NCI-H2107 treated with DMSO at 0.1 percent for 48 hours (cell line): ENCODE measurements at regions not wholly inside any gene's neighbourhood (a gene's known extent, or its start where the extent isn't known, plus 50 kb on each side); places are given as distances from the start of the nearest gene placed in this dataset.

Experiments used
- DNase-seq: peaks from one replicate; lab custom pipeline; 2025; ENCODE audit not compliant: unreplicated experiment; lab: John Stamatoyannopoulos, UW

GRCh38 chr2:5986801-5987787 is 294.9 kb downstream of the SOX11 start:
- DNase-seq = no peak

- DNase-seq = no peak
Measured at GRCh38 chr2:5988120-5988519, 295.9 kb downstream of the SOX11 start.

- no peak for DNase-seq
Measured at GRCh38 chr2:5990086-5990485, 297.9 kb downstream of the SOX11 start.

- no peak for DNase-seq
Measured at GRCh38 chr2:5991305-5991968, 299.3 kb downstream of the SOX11 start.

- DNase-seq = no peak
Measured at GRCh38 chr2:5995832-5996231, 303.6 kb downstream of the SOX11 start.

- DNase-seq = no peak
Measured at GRCh38 chr2:6008186-6008585, 316.0 kb downstream of the SOX11 start.

- no peak for DNase-seq
Measured at GRCh38 chr2:6008726-6009125, 316.5 kb downstream of the SOX11 start.

GRCh38 chr2:6010163-6010562 is 318.0 kb downstream of the SOX11 start:
- no peak for DNase-seq

GRCh38 chr2:6011921-6012320 is 319.7 kb downstream of the SOX11 start:
- no peak for DNase-seq

- no peak for DNase-seq
Measured at GRCh38 chr2:6017736-6018286, 325.6 kb downstream of the SOX11 start.

- no peak for DNase-seq
Measured at GRCh38 chr2:6024229-6024628, 332.0 kb downstream of the SOX11 start.

- no peak for DNase-seq
Measured at GRCh38 chr2:6024784-6025183, 332.6 kb downstream of the SOX11 start.

GRCh38 chr2:6025391-6025790 is 333.2 kb downstream of the SOX11 start:
- no peak for DNase-seq

- DNase-seq = no peak
Measured at GRCh38 chr2:6027066-6027465, 334.9 kb downstream of the SOX11 start.

- DNase-seq = no peak
Measured at GRCh38 chr2:6031200-6031867, 339.1 kb downstream of the SOX11 start.

- no peak for DNase-seq
Measured at GRCh38 chr2:6036211-6036610, 344.0 kb downstream of the SOX11 start.

GRCh38 chr2:6043238-6043637 is 351.1 kb downstream of the SOX11 start:
- DNase-seq = no peak

- DNase-seq = no peak
Measured at GRCh38 chr2:6052649-6053048, 360.5 kb downstream of the SOX11 start.

GRCh38 chr2:6053743-6054142 is 361.6 kb downstream of the SOX11 start:
- DNase-seq = no peak

- peak; percentile 38 for DNase-seq
Measured at GRCh38 chr2:6054161-6054671, 362.0 kb downstream of the SOX11 start.

- no peak for DNase-seq
Measured at GRCh38 chr2:6060992-6061663, 368.9 kb downstream of the SOX11 start.
